ENCODE measurements at regions not wholly inside any gene's neighbourhood (a gene's known extent, or its start where the extent isn't known, plus 50 kb on each side); places are given as distances from the start of the nearest gene placed in this dataset.
"Not testable (repeated sequence)": the region's sequence is repeated elsewhere in the genome, so short reads cannot be mapped to it uniquely, and the experiment has no call there.

- DNase-seq (ENCODE audit: low spot score), result no peak
Observed at GRCh38 chr20:22690616-22691179, 106.3 kb upstream of the FOXA2 start.

GRCh38 chr20:22691369-22692118 lies 107.2 kb upstream of the FOXA2 start:
- DNase-seq (ENCODE audit: low spot score), result peak; percentile 88

DNA sequence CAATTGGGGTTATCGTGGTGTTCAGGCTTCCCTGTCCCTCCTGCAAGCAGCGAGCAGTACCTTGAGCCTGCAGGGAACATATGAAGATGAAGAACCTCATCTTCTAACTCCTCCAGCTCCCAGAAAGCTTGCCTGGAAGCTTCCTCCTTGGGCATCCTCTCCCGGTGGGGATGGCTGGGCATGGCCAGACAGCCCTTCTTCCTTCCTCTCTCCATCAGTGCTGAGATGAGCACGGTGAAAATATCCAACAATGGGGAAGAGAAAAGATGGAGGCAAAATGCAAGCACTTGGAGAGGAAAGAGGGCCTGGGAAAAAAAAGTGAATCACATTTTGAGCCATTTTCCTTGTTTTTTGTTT lies 107.7 kb upstream of the FOXA2 start:
- no peak for DNase-seq (ENCODE audit: low spot score)

DNA sequence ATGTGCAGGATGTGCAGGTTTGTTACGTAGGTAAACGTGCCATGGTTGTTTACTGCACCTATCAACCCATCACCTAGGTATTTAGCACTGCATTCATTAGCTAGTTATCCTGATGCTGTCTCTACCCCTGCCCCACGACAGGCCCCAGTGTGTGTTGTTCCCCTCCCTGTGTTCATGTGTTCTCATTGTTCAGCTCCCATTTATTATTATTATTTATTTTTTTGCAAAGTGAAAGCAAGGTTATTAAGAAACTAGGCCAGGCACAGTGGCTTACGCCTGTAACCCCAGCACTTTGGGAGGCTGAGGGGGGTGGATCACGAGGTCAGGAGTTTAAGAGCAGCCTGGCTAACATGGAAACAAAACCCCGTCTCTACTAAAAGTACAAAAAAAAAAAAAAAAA lies 108.2 kb upstream of the FOXA2 start:
- DNase-seq (ENCODE audit: low spot score), result not testable (repeated sequence)

GRCh38 chr20:22696759-22697158 lies 112.4 kb upstream of the FOXA2 start:
- DNase-seq (ENCODE audit: low spot score), result no peak

DNA sequence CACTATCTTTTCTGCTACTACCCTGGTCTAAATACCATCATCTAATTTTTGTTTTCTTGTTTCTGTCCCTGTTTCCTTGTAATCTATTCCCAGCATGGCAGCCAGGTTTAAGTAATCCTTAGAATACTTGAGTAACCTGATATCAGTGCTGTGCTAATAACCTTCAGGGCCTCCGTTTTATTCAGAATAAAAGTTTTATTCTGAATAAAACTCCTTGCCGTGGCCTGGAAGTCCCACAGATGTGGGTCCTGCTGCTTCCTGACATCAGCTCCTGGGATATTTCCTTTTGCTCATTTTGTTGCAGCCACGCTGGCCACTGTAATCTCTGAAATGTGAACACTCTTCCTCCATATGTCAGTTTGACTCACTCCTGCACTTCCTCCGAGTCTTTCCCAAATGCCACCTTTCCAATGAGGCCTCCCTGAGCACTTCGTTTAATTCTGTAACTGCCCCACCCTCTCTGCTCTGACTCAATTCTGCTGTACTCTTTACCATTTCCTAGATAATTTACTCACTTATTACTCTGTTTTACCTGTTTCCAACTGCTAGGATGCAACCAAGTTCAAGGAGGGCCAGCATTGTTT lies 114.0 kb upstream of the FOXA2 start:
- DNase-seq (ENCODE audit: low spot score), result peak; percentile 66

DNA sequence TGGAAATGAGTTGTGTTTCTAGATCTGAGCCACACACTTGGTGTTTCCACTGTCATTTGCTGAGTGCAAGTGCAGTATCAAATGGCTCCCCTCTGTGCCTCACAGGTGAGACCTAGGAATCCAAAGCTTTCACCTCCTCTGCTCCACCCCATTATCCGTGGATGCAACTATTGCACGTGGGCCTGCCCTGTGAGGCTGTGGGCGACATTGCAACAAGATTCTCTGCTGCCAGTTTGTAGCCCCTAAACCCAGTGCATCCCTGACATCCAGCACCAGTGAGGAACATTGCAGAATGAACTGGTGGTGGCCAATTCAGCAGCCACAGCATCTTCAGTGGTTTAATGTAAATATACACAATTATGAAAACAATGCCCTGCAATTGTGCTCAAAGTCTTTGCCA lies 115.0 kb upstream of the FOXA2 start:
- DNase-seq (ENCODE audit: low spot score), result no peak

- DNase-seq (ENCODE audit: low spot score), result no peak
Observed at GRCh38 chr20:22700367-22700766, 116.0 kb upstream of the FOXA2 start.

- DNase-seq (ENCODE audit: low spot score), result no peak
Observed at GRCh38 chr20:22701679-22702308, 117.4 kb upstream of the FOXA2 start.

DNA sequence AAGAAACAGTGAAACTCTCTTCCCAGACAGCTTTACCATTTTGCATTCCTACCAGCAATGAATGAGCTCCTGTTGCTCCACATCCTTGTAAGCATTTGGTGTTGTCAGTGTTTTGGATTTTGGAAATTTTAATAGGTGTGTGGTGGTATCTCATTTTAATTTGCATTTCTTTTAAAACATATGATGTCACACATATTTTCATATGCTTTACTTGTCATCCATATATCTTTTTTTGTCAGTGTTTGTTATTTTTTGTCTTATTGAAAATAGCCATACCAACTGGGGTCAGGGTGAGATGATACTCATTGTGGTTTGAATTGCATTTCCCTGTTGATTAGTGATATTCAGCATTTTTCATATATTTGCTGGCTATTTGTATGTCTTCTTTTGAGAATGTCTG lies 119.5 kb upstream of the FOXA2 start:
- no peak for DNase-seq (ENCODE audit: low spot score)

DNA sequence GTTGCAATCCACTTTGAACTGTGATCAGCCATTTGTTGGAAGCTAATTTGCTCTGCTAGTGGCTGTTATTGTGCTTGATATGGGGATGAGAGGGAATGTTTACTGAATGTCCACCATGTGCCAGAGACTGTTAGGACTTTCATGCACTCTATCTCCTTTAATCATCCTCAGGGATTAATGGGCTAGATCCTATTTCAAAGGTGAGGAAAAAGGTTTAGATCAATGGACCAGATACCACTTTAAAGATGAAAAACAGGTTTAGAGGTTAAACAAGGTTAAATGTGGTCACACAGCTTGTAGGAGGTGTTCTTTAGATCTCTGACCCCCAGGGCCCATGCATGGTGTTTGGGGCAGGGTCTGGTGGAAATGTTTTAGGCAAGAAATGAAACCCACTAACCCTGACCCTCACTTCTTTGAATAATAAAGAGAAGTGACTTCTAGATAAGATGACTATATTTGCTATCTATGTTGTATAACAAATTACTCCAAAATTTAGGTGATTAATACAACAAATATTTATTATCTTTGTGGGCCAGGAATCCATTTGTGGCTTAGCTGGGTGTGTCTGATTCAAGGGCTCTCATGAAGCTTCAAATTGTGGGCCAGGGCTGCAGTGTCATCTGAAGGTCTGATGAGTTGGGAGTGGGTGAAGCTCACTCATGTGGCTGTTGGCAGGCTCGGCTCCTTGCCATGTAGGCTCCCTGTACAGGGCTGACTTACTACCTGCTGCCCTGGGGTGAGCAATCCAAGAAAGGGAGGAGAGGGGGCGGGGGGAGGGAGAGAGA lies 127.8 kb upstream of the FOXA2 start:
- no peak for DNase-seq (ENCODE audit: low spot score)

GRCh38 chr20:22716821-22717351 lies 132.5 kb upstream of the FOXA2 start:
- DNase-seq (ENCODE audit: low spot score), result no peak

DNA sequence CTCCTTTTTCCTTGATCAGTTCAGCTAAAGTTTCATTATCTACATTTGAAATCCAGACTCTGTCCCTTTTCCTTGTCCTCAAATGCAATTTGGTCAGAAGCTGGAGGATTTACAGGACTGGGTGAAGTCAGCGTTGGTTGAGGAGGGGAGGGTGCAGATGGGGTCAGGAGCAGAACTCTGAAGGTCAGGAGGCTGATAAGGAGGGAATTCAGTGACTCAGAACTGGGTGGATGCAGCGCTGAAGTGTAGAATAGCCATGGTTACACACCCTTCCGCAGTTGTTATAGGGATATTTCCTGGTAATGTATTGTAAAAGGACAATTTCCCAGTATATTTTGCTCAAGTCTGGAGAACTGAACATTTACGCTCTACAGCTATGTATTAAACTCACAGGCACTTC lies 133.1 kb upstream of the FOXA2 start:
- peak; percentile 83 for DNase-seq (ENCODE audit: low spot score)

DNA sequence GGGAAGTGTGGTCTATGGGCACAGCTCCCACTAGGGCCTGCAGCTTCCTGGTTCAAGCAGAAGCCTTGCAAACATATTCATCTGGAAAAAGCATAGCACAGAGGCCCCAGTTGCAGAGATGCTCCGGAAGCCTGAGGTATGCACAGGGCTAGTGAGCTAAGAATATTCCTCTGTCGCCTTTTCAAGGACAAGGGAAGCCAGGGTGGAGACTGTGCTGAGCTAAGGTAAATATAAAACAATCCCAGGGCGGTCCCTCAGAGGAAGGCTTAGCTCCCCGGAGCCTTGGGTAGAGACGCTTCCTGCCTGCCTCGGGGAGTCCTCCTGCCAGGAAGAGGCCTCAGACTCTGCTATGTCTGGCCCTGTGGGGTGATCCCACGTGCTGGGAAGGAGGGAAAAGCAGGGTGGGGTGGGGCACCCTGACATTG lies 134.8 kb upstream of the FOXA2 start:
- DNase-seq (ENCODE audit: low spot score), result peak; percentile 79

- DNase-seq (ENCODE audit: low spot score), result no peak
Observed at GRCh38 chr20:22720206-22720605, 135.8 kb upstream of the FOXA2 start.

GRCh38 chr20:22722811-22723210 lies 138.4 kb upstream of the FOXA2 start:
- no peak for DNase-seq (ENCODE audit: low spot score)

DNA sequence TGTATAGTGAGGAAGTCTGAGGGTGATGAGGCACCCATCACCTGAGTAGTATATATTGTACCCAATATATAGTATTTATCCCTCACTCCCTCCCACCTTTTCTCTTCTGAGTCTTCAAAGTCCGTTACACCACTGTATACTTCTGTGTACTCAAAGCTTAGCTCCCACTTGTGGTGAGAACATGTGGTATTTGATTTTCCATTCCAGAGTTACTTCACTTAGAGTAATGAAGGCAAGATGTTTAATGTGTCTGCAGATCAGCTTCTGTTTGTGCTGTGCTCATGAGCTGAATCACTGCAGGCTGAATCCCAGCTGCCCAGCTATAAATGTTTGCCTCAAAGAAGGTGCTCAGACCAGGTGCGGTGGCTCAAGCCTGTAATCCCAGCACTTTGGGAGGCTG lies 139.3 kb upstream of the FOXA2 start:
- no peak for DNase-seq (ENCODE audit: low spot score)

- no peak for DNase-seq (ENCODE audit: low spot score)
Observed at GRCh38 chr20:22728146-22728745, 143.9 kb upstream of the FOXA2 start.

GRCh38 chr20:22729180-22729579 lies 144.8 kb upstream of the FOXA2 start:
- DNase-seq (ENCODE audit: low spot score), result peak; percentile 76

- no peak for DNase-seq (ENCODE audit: low spot score)
Observed at GRCh38 chr20:22729616-22730236, 145.4 kb upstream of the FOXA2 start.

DNA sequence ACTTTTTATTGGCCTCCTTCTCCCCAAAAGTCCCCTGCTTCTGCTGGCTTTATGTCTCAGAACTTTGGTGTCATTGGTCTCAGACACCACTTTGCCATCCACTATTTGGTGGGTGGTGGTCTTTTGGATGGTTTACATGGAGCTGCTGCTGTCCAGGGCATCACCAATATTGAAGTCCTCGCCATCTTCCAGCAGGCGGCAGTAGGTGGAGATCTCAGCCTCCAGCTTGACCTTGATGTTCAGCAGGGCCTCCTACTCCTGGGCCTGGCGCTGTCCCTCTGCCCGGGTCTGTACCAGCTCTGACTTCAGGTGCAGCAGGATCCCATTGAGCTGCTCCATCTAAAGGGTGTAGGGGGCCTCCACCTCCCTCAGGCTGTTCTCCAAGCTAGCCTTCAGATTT lies 148.4 kb upstream of the FOXA2 start:
- no peak for DNase-seq (ENCODE audit: low spot score)

Data from kidney capillary endothelial cell (primary cell).